ENCODE measurements at regions not wholly inside any gene's neighbourhood (a gene's known extent, or its start where the extent isn't known, plus 50 kb on each side); places are given as distances from the start of the nearest gene placed in this dataset.

- TF ChIP-seq CTCF (IDR thresholded peaks at IDR 0.05) (peak in 2 of 3 experiments; percentile 3 to 12), POLR2A (IDR thresholded peaks at IDR 0.05) (no peak)
Observed at GRCh38 chr7:63043657-63044543, 954.7 kb upstream of the ZNF722 start.
